Endothelial cell of umbilical vein (primary cell): ENCODE measurements at regions not wholly inside any gene's neighbourhood (a gene's known extent, or its start where the extent isn't known, plus 50 kb on each side); places are given as distances from the start of the nearest gene placed in this dataset.

ENCODE experiments used
- BruUV-seq: library from RNA; stranded (reverse); fragments of 400-500 nt; replicated peaks from 2 replicates; lab custom pipeline; 2021; lab: Mats Ljungman, UMichigan
- CTCF ChIA-PET: fragments of 300-600, 350-600 bp; sonication (Branson Sonifier 250); formaldehyde crosslinking; loops from one replicate; lab custom pipeline; 2021; ENCODE audit warnings: antibody characterized with exemption, inconsistent platforms; lab: Charles Lee
- POLR2A ChIA-PET: fragments of 300-600, 350-600 bp; sonication (Branson Sonifier 250); formaldehyde crosslinking; loops from one replicate; lab custom pipeline; 2021; ENCODE audit warnings: antibody characterized with exemption, inconsistent platforms; lab: Charles Lee
- DNase-seq: peaks from one replicate; pipeline ENCODE4 v3.0.0-alpha.2; 2011; ENCODE audit warnings: low read depth, low spot score
- FAIRE-seq: peaks from 2 replicates; lab custom pipeline; 2011; peaks lifted over from hg19 to GRCh38; lab: Jason Lieb, UNC
- H2AFZ ChIP-seq: 2 replicates; pipeline ENCODE4 v1.6.0; 2012; ENCODE audit warnings: low read depth, low read length, control low read depth, inconsistent platforms
- H3K27ac ChIP-seq: 2 replicates; pipeline ENCODE4 v1.5.1; 2011; ENCODE audit warnings: low read depth, mild to moderate bottlenecking, control low read depth, low read length, moderate library complexity; ENCODE audit not compliant: insufficient read depth
- H3K27me3 ChIP-seq, 2 experiments: 2 replicates each; pipeline versions ENCODE4 v1.6.0 to v1.6.1; 2011; ENCODE audit warnings: low read length in 2 of 2, mixed read lengths in 1 of 2; ENCODE audit not compliant: control insufficient read depth in 2 of 2, insufficient read depth in 2 of 2
- H3K36me3 ChIP-seq, 2 experiments: 2 replicates in 1 of 2; 3 replicates in 1 of 2; pipeline ENCODE4 v1.5.1; 2011; ENCODE audit warnings: low read length in 2 of 2, mild to moderate bottlenecking in 1 of 2, moderate library complexity in 1 of 2; ENCODE audit not compliant: control insufficient read depth in 2 of 2, insufficient read depth in 2 of 2; ENCODE audit errors: extremely low read depth in 1 of 2
- H3K4me1 ChIP-seq: 3 replicates; pipeline ENCODE4 v1.5.1; 2011; ENCODE audit warnings: mild to moderate bottlenecking, low read length; ENCODE audit not compliant: control insufficient read depth, insufficient read depth; ENCODE audit errors: extremely low read depth
- H3K4me2 ChIP-seq: 2 replicates; pipeline ENCODE4 v1.6.1; 2011; ENCODE audit warnings: low read length, control low read depth, mixed read lengths; ENCODE audit not compliant: insufficient read depth
- H3K4me3 ChIP-seq, 3 experiments: fragments of 200-600 bp in 1 of 3; sonication (generic), shearing (Covaris generic) in 1 of 3; replicated peaks in 1 of 3; 2 replicates each; pipeline ENCODE4 v1.5.1; 2011 to 2016; ENCODE audit warnings: control low read depth in 3 of 3, low read length in 3 of 3, mild to moderate bottlenecking in 2 of 3, inconsistent platforms in 1 of 3, low read depth in 1 of 3, moderate library complexity in 1 of 3; ENCODE audit not compliant: insufficient read depth in 1 of 3
- H3K79me2 ChIP-seq: 2 replicates; pipeline ENCODE4 v1.6.0; 2012; ENCODE audit warnings: low read length, inconsistent platforms; ENCODE audit not compliant: control insufficient read depth, insufficient read depth
- H3K9ac ChIP-seq: replicated peaks from 2 replicates; pipeline ENCODE3; 2011; ENCODE audit warnings: low read length, control low read depth; ENCODE audit not compliant: insufficient read depth; ENCODE audit errors: extremely low read depth
- H3K9me1 ChIP-seq: replicated peaks from 3 replicates; pipeline ENCODE4 v1.6.0; 2011; ENCODE audit warnings: mild to moderate bottlenecking, low read length; ENCODE audit not compliant: control insufficient read depth, insufficient read depth; ENCODE audit errors: extremely low read depth
- H3K9me3 ChIP-seq: replicated peaks from 2 replicates; pipeline ENCODE4 v1.5.1; 2012; ENCODE audit warnings: low read length, inconsistent platforms; ENCODE audit not compliant: control insufficient read depth, insufficient read depth
- H4K20me1 ChIP-seq: replicated peaks from 2 replicates; pipeline ENCODE3; 2011; ENCODE audit warnings: mild to moderate bottlenecking, low read length; ENCODE audit not compliant: control insufficient read depth, insufficient read depth; ENCODE audit errors: extremely low read depth
- EZH2 ChIP-seq: IDR thresholded peaks from 2 replicates; pipeline ENCODE4 v1.6.1; 2012; ENCODE audit warnings: borderline replicate concordance, low read depth, mild to moderate bottlenecking, moderate library complexity, low read length, inconsistent platforms; ENCODE audit not compliant: severe bottlenecking
- FOS ChIP-seq: IDR thresholded peaks from 2 replicates; pipeline ENCODE4 v1.6.1; 2011; ENCODE audit warnings: mild to moderate bottlenecking, low read length, moderate library complexity, borderline replicate concordance; ENCODE audit not compliant: insufficient read depth
- GATA2 ChIP-seq: IDR thresholded peaks from 2 replicates; pipeline ENCODE4 v1.7.0; 2011; ENCODE audit warnings: low read depth, mild to moderate bottlenecking, moderate library complexity, mixed read lengths, low read length; ENCODE audit not compliant: insufficient read length, insufficient read depth
- JUN ChIP-seq: IDR thresholded peaks from 2 replicates; pipeline ENCODE4 v1.6.1; 2011; ENCODE audit warnings: borderline replicate concordance, low read depth; ENCODE audit not compliant: insufficient read length, insufficient read depth
- MAX ChIP-seq: IDR thresholded peaks from 2 replicates; pipeline ENCODE4 v1.6.1; 2011; ENCODE audit not compliant: insufficient read depth, insufficient read length
- MYC ChIP-seq: IDR thresholded peaks from one replicate; pipeline ENCODE4 v1.6.1; 2011; ENCODE audit warnings: mild to moderate bottlenecking, low read depth, low read length
- POLR2A ChIP-seq: IDR thresholded peaks from 2 replicates; pipeline ENCODE4 v1.6.1; 2012; ENCODE audit warnings: low read depth, mild to moderate bottlenecking, control low read depth, low read length
- POLR2AphosphoS5 ChIP-seq: IDR thresholded peaks from 2 replicates; pipeline ENCODE4 v1.6.1; 2012; ENCODE audit warnings: low read depth, mild to moderate bottlenecking, control low read depth, low read length, moderate library complexity; ENCODE audit not compliant: insufficient read depth
- dilution Hi-C: fragments of 300-500 bp; cut with MboI; formaldehyde crosslinking; loops from one replicate; pipeline ENCODE4 v1.15.0; 2019; ENCODE audit warnings: low sequenced_read_pairs; ENCODE audit not compliant: extremely low pct_ligation_motif_present
- intact Hi-C: fragments of 100-400 bp; cut with micrococcal nuclease; formaldehyde crosslinking; loops from one replicate; pipeline ENCODE4 v1.10.0; 2022
- TF ChIP-seq, protein P1 (sequence below), 2 donors: IDR thresholded peaks; 1 replicate in 1 of 2; 2 replicates in 1 of 2; pipeline ENCODE4 v1.5.1; 2011; ENCODE audit warnings: low read length in 2 of 2, mild to moderate bottlenecking in 2 of 2, moderate library complexity in 2 of 2, control low read depth in 1 of 2, inconsistent platforms in 1 of 2, low read depth in 1 of 2; ENCODE audit not compliant: insufficient read depth in 1 of 2; ENCODE audit errors: extremely low read depth in 1 of 2

- Histone ChIP-seq H3K9ac (no peak overlapping the region), H3K4me1 (no peaks in the 10 kb centered on the region), H3K79me2 (no peaks in the 10 kb centered on the region), H3K27ac (no peak overlapping the region), H3K9me3 (no peaks in the 10 kb centered on the region), H3K27me3 (no peaks in the 10 kb centered on the region), H3K4me2 (no peak overlapping the region), H4K20me1 (no peaks in the 10 kb centered on the region), H3K4me3 (no peak overlapping the region), H3K36me3 (no peaks in the 10 kb centered on the region), H2AFZ (no peak overlapping the region), H3K9me1 (no peaks in the 10 kb centered on the region)
- TF ChIP-seq FOS = no peak
- TF ChIP-seq MAX = no peak
- TF ChIP-seq POLR2AphosphoS5 = no peak
- TF ChIP-seq POLR2A = no peak
- no peak for TF ChIP-seq JUN
- no peak for TF ChIP-seq MYC
- TF ChIP-seq, protein P1, sequence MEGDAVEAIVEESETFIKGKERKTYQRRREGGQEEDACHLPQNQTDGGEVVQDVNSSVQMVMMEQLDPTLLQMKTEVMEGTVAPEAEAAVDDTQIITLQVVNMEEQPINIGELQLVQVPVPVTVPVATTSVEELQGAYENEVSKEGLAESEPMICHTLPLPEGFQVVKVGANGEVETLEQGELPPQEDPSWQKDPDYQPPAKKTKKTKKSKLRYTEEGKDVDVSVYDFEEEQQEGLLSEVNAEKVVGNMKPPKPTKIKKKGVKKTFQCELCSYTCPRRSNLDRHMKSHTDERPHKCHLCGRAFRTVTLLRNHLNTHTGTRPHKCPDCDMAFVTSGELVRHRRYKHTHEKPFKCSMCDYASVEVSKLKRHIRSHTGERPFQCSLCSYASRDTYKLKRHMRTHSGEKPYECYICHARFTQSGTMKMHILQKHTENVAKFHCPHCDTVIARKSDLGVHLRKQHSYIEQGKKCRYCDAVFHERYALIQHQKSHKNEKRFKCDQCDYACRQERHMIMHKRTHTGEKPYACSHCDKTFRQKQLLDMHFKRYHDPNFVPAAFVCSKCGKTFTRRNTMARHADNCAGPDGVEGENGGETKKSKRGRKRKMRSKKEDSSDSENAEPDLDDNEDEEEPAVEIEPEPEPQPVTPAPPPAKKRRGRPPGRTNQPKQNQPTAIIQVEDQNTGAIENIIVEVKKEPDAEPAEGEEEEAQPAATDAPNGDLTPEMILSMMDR (IDR thresholded peaks at IDR 0.05; ENCODE audit: extremely low read depth in 1 of 2, insufficient read depth in 1 of 2, low read depth in 1 of 2, low read length in 2 of 2) = no peak
- no peak for TF ChIP-seq GATA2
- TF ChIP-seq EZH2 = no peak
- BruUV-seq = no TSS peak
- dilution Hi-C loops = no loop called here
- intact Hi-C loops = no loop called here
- FAIRE-seq = no peak
- CTCF ChIA-PET = no interaction called here
- POLR2A ChIA-PET = no interaction called here
- DNase-seq = no peak
Measured at GRCh38 chr10:55668326-55668922, 692.6 kb downstream of the ZWINT start.
